Natural killer cell (primary cell): ENCODE measurements at regions not wholly inside any gene's neighbourhood (a gene's known extent, or its start where the extent isn't known, plus 50 kb on each side); places are given as distances from the start of the nearest gene placed in this dataset.
"Not testable (repeated sequence)": the region's sequence is repeated elsewhere in the genome, so short reads cannot be mapped to it uniquely, and the experiment has no call there.

Experiments used
- ATAC-seq, 3 donors: fragments of 150-1000 bp in 2 of 3; fragments of 200-7000 bp in 1 of 3; cut with Tn5 transposase; 1 replicate in 1 of 3; 2 replicates in 2 of 3; pipeline ENCODE4 v1.10.0; 2021; ENCODE audit warnings: mild to moderate bottlenecking in 2 of 3, moderate library complexity in 2 of 3
- DNase-seq, 2 donors: peaks; one replicate each; pipeline versions ENCODE4 v3.0.0 to v3.0.0-alpha.2; 2013 to 2021; ENCODE audit warnings: mixed read lengths in 1 of 2
- H3K27ac ChIP-seq: one replicate; pipeline ENCODE4 v1.5.1; 2013; ENCODE audit warnings: mild to moderate bottlenecking, low read length
- H3K27me3 ChIP-seq: one replicate; pipeline ENCODE4 v1.6.1; 2013; ENCODE audit warnings: low read length; ENCODE audit not compliant: control insufficient read depth, insufficient read depth
- H3K36me3 ChIP-seq: one replicate; pipeline ENCODE4 v1.6.1; 2013; ENCODE audit warnings: low read length; ENCODE audit not compliant: control insufficient read depth, insufficient read depth
- H3K4me1 ChIP-seq: one replicate; pipeline ENCODE4 v1.6.1; 2013; ENCODE audit warnings: low read length; ENCODE audit not compliant: control insufficient read depth, insufficient read depth
- H3K4me3 ChIP-seq: one replicate; pipeline ENCODE4 v1.5.1; 2013; ENCODE audit warnings: low read length
- H3K9me3 ChIP-seq: one replicate; pipeline ENCODE4 v1.6.1; 2013; ENCODE audit warnings: low read length; ENCODE audit not compliant: control insufficient read depth, insufficient read depth
- H3K27ac Mint-ChIP-seq, 2 donors: one replicate each; pipeline ENCODE4 v1.8.0; 2022; ENCODE audit warnings: mild to moderate bottlenecking in 2 of 2, mixed read lengths in 2 of 2, moderate library complexity in 1 of 2
- H3K27me3 Mint-ChIP-seq, 2 donors: one replicate each; pipeline ENCODE4 v1.8.0; 2022; ENCODE audit warnings: low read depth in 2 of 2, mixed read lengths in 2 of 2
- H3K36me3 Mint-ChIP-seq: one replicate; pipeline ENCODE4 v1.8.0; 2022; ENCODE audit warnings: mixed read lengths
- H3K4me1 Mint-ChIP-seq, 2 donors: one replicate each; pipeline ENCODE4 v1.8.0; 2022; ENCODE audit warnings: mixed read lengths in 2 of 2
- H3K4me3 Mint-ChIP-seq: one replicate; pipeline ENCODE4 v1.8.0; 2022; ENCODE audit warnings: mild to moderate bottlenecking, moderate library complexity, mixed read lengths
- H3K9me3 Mint-ChIP-seq, 2 donors: one replicate each; pipeline ENCODE4 v1.8.0; 2022; ENCODE audit warnings: mixed read lengths in 2 of 2
- CTCF ChIP-seq: fragments of 200-600 bp; IDR thresholded peaks from one replicate; pipeline ENCODE4 v1.8.0; 2022; ENCODE audit warnings: antibody characterized with exemption
- WGBS: methylation state at CpG from one replicate; pipeline ENCODE4 v1.1.7; 2013; ENCODE audit warnings: missing lambda C conversion rate; ENCODE audit not compliant: insufficient coverage; 5-methylcytosine and 5-hydroxymethylcytosine counted together
- intact Hi-C: fragments of 100-400 bp; cut with micrococcal nuclease; formaldehyde crosslinking; loops from one replicate; pipeline ENCODE4 v1.14.2; 2022

- Mint-ChIP-seq H3K27ac (no peak overlapping the region), H3K36me3 (no peaks in the 10 kb centered on the region), H3K4me1 (no peaks in the 10 kb centered on the region), H3K9me3 (no peaks in the 10 kb centered on the region), H3K4me3 (no peak overlapping the region), H3K27me3 (peaks cover 9 to 23% of the 10 kb centered on the region in 2 donors)
- DNase-seq (no peak), ATAC-seq (no peak)
- TF ChIP-seq CTCF = no peak
- Histone ChIP-seq H3K27me3 (no peaks in the 10 kb centered on the region), H3K4me3 (no peak overlapping the region), H3K4me1 (no peaks in the 10 kb centered on the region), H3K27ac (no peak overlapping the region), H3K9me3 (no peaks in the 10 kb centered on the region), H3K36me3 (no peaks in the 10 kb centered on the region)
- intact Hi-C loops = no loop called here
- 78% methylated on average over 15 of the region's 17 CpGs for WGBS
Observed at GRCh38 chr2:235432741-235433520, 60.9 kb upstream of the AGAP1 start.

- no peak overlapping the region for H3K4me3 Mint-ChIP-seq
- no peaks in the 10 kb centered on the region for H3K4me1 ChIP-seq
- DNase-seq (no peak), ATAC-seq (no peak)
- 40% methylated on average over 4 of the region's 4 CpGs for WGBS
- no peak overlapping the region for H3K27ac ChIP-seq
- H3K4me1 Mint-ChIP-seq = no peaks in the 10 kb centered on the region
- H3K27me3 Mint-ChIP-seq = peaks cover 9 to 23% of the 10 kb centered on the region in 2 donors
- no peaks in the 10 kb centered on the region for H3K9me3 Mint-ChIP-seq
- intact Hi-C loops = no loop called here
- H3K27me3 ChIP-seq = no peaks in the 10 kb centered on the region
- H3K4me3 ChIP-seq = no peak overlapping the region
- H3K36me3 ChIP-seq = no peaks in the 10 kb centered on the region
- H3K36me3 Mint-ChIP-seq = no peaks in the 10 kb centered on the region
- H3K9me3 ChIP-seq = no peaks in the 10 kb centered on the region
- no peak overlapping the region for H3K27ac Mint-ChIP-seq
- no peak for TF ChIP-seq CTCF
Observed at GRCh38 chr2:235433860-235434259, 60.0 kb upstream of the AGAP1 start.

GRCh38 chr2:235439959-235440662 lies 53.7 kb upstream of the AGAP1 start:
- Mint-ChIP-seq H3K27ac (no peak overlapping the region), H3K27me3 (peaks cover 15 to 28% of the 10 kb centered on the region in 2 donors), H3K4me3 (no peak overlapping the region), H3K4me1 (no peaks in the 10 kb centered on the region), H3K36me3 (no peaks in the 10 kb centered on the region), H3K9me3 (no peaks in the 10 kb centered on the region)
- DNase-seq (no peak), ATAC-seq (no peak)
- no peak overlapping the region for H3K4me3 ChIP-seq
- H3K36me3 ChIP-seq = no peaks in the 10 kb centered on the region
- H3K27ac ChIP-seq = no peak overlapping the region
- H3K9me3 ChIP-seq = no peaks in the 10 kb centered on the region
- TF ChIP-seq CTCF = no peak
- no peaks in the 10 kb centered on the region for H3K27me3 ChIP-seq
- intact Hi-C loops = no loop called here
- WGBS = 71% methylated on average over 17 of the region's 18 CpGs
- H3K4me1 ChIP-seq = no peaks in the 10 kb centered on the region

GRCh38 chr2:235443580-235443979 lies 50.3 kb upstream of the AGAP1 start:
- H3K9me3 Mint-ChIP-seq, H3K4me1 Mint-ChIP-seq, H3K36me3 Mint-ChIP-seq, H3K27ac Mint-ChIP-seq, H3K4me1 ChIP-seq, DNase-seq, H3K27me3 ChIP-seq, intact Hi-C loops, H3K27ac ChIP-seq, H3K4me3 ChIP-seq, H3K4me3 Mint-ChIP-seq, H3K9me3 ChIP-seq, H3K36me3 ChIP-seq, ATAC-seq: not testable (repeated sequence)
- H3K27me3 Mint-ChIP-seq = peaks cover 17 to 36% of the 10 kb centered on the region in 2 donors
- WGBS = 81% methylated on average over 4 of the region's 6 CpGs
